Hepatocyte (in vitro differentiated cells): ENCODE measurements at regions not wholly inside any gene's neighbourhood (a gene's known extent, or its start where the extent isn't known, plus 50 kb on each side); places are given as distances from the start of the nearest gene placed in this dataset.

Source experiments
- DNase-seq: peaks from one replicate; pipeline ENCODE4 v3.0.0-alpha.2; 2016; ENCODE audit warnings: low spot score
- H2AFZ ChIP-seq: fragments of 200-600 bp; sonication (generic); 2 replicates; pipeline ENCODE4 v1.6.0; 2016; ENCODE audit warnings: antibody characterized with exemption, mild to moderate bottlenecking
- H3K27ac ChIP-seq: fragments of 200-600 bp; sonication (generic); 2 replicates; pipeline ENCODE4 v1.5.1; 2016; ENCODE audit warnings: mild to moderate bottlenecking
- H3K27me3 ChIP-seq: fragments of 200-600 bp; sonication (generic); 2 replicates; pipeline ENCODE4 v1.6.1; 2016
- H3K36me3 ChIP-seq: fragments of 200-600 bp; sonication (generic); replicated peaks from 2 replicates; pipeline ENCODE4 v1.5.1; 2016; ENCODE audit warnings: low read depth; ENCODE audit not compliant: insufficient read depth
- H3K4me1 ChIP-seq: fragments of 200-600 bp; sonication (generic); 2 replicates; pipeline ENCODE4 v1.5.1; 2016; ENCODE audit warnings: mild to moderate bottlenecking, moderate library complexity; ENCODE audit not compliant: insufficient read depth
- H3K4me2 ChIP-seq: fragments of 200-600 bp; sonication (generic); 2 replicates; pipeline ENCODE4 v1.6.0; 2016
- H3K4me3 ChIP-seq: fragments of 200-600 bp; sonication (generic); 2 replicates; pipeline ENCODE4 v1.5.1; 2016; ENCODE audit warnings: mild to moderate bottlenecking
- H3K79me2 ChIP-seq: fragments of 200-600 bp; sonication (generic); 2 replicates; pipeline ENCODE4 v1.6.0; 2017; ENCODE audit warnings: mild to moderate bottlenecking
- H3K9me2 ChIP-seq: fragments of 200-600 bp; sonication (generic); replicated peaks from 2 replicates; pipeline ENCODE4 v1.6.0; 2017; ENCODE audit warnings: mild to moderate bottlenecking; ENCODE audit not compliant: insufficient read depth
- H3K9me3 ChIP-seq: fragments of 200-600 bp; sonication (generic); 2 replicates; pipeline ENCODE4 v1.5.1; 2016; ENCODE audit warnings: low read depth, mild to moderate bottlenecking
- H4K20me1 ChIP-seq: fragments of 200-600 bp; sonication (generic); 2 replicates; pipeline ENCODE4 v1.6.0; 2016; ENCODE audit warnings: mild to moderate bottlenecking; ENCODE audit not compliant: insufficient read depth, poor library complexity, severe bottlenecking
- CTCF ChIP-seq: fragments of 200-600 bp; sonication (generic); IDR thresholded peaks from 2 replicates; pipeline ENCODE4 v1.5.1; 2016; ENCODE audit warnings: antibody characterized with exemption, mild to moderate bottlenecking; ENCODE audit not compliant: poor library complexity
- EZH2 ChIP-seq: fragments of 200-600 bp; sonication (generic); IDR thresholded peaks from 2 replicates; pipeline ENCODE4 v1.6.1; 2016; ENCODE audit warnings: antibody characterized with exemption, mild to moderate bottlenecking, borderline replicate concordance
- EZH2phosphoT487 ChIP-seq: fragments of 200-600 bp; sonication (generic); IDR thresholded peaks from one replicate; pipeline ENCODE4 v1.6.1; 2018; ENCODE audit warnings: antibody characterized with exemption, mild to moderate bottlenecking, low read depth, moderate library complexity; ENCODE audit not compliant: unreplicated experiment, severe bottlenecking
- WGBS: methylation state at CpG from one replicate; pipeline ENCODE4 v1.1.6; 2016; ENCODE audit warnings: low lambda C conversion rate; ENCODE audit errors: missing lambda C conversion rate; 5-methylcytosine and 5-hydroxymethylcytosine counted together

- no peak for DNase-seq
- H3K79me2 ChIP-seq = no peaks in the 10 kb centered on the region
- H2AFZ ChIP-seq = no peak overlapping the region
- 77% methylated on average over 4 of the region's 4 CpGs for WGBS
- H3K27ac ChIP-seq = no peak overlapping the region
- H4K20me1 ChIP-seq = no peaks in the 10 kb centered on the region
- H3K4me1 ChIP-seq = no peaks in the 10 kb centered on the region
- H3K9me3 ChIP-seq = no peaks in the 10 kb centered on the region
- no peaks in the 10 kb centered on the region for H3K27me3 ChIP-seq
- H3K4me3 ChIP-seq = no peak overlapping the region
- no peak overlapping the region for H3K4me2 ChIP-seq
- no peaks in the 10 kb centered on the region for H3K9me2 ChIP-seq
- no peaks in the 10 kb centered on the region for H3K36me3 ChIP-seq
- no peak for TF ChIP-seq CTCF
- TF ChIP-seq EZH2phosphoT487 = no peak
- TF ChIP-seq EZH2 = no peak
These were observed 1041.5 kb downstream of the AACS start for GRCh38 chr12:126106706-126107105.

DNA sequence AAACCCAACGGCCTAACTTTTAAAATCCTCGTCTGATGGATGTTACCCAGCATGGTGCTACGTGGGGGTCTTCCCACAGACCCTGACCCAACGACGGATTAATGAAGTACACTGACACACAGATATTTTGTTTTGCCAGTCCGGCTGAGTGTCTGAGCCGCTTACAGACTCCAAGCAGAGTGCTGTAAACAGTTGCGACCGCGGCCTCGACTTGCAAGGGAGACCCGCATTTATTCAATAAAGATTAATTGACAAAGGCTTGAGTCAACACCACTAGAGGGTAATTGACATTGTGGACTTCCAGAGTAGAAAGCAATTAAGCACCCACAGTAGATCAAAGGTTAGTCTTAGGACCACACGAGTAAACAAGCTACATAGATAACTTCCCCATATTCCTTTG lies 1042.4 kb downstream of the AACS start:
- Histone ChIP-seq H3K4me2 (no peak overlapping the region), H3K4me1 (no peaks in the 10 kb centered on the region), H4K20me1 (no peaks in the 10 kb centered on the region), H3K4me3 (no peak overlapping the region), H3K36me3 (no peaks in the 10 kb centered on the region), H3K27me3 (no peaks in the 10 kb centered on the region), H2AFZ (no peak overlapping the region), H3K9me2 (no peaks in the 10 kb centered on the region), H3K79me2 (no peaks in the 10 kb centered on the region), H3K27ac (no peak overlapping the region), H3K9me3 (no peaks in the 10 kb centered on the region)
- WGBS = 46% methylated on average over 13 of the region's 13 CpGs
- no peak for TF ChIP-seq EZH2phosphoT487
- no peak for TF ChIP-seq EZH2
- TF ChIP-seq CTCF = no peak
- DNase-seq = no peak

- H2AFZ ChIP-seq = no peak overlapping the region
- H3K9me2 ChIP-seq = no peaks in the 10 kb centered on the region
- no peaks in the 10 kb centered on the region for H3K9me3 ChIP-seq
- no peak overlapping the region for H3K4me3 ChIP-seq
- no peak for DNase-seq
- no peak overlapping the region for H3K27ac ChIP-seq
- H4K20me1 ChIP-seq = no peaks in the 10 kb centered on the region
- H3K4me1 ChIP-seq = no peaks in the 10 kb centered on the region
- no peaks in the 10 kb centered on the region for H3K79me2 ChIP-seq
- H3K4me2 ChIP-seq = no peak overlapping the region
- WGBS = 13% methylated on average over 3 of the region's 3 CpGs
- H3K27me3 ChIP-seq = no peaks in the 10 kb centered on the region
- H3K36me3 ChIP-seq = no peaks in the 10 kb centered on the region
- TF ChIP-seq EZH2phosphoT487 (no peak), CTCF (no peak), EZH2 (no peak)
These were observed 1043.0 kb downstream of the AACS start for GRCh38 chr12:126108247-126108646.

- no peaks in the 10 kb centered on the region for H3K4me1 ChIP-seq
- TF ChIP-seq CTCF = no peak
- no peak overlapping the region for H2AFZ ChIP-seq
- no peaks in the 10 kb centered on the region for H3K9me2 ChIP-seq
- H3K27ac ChIP-seq = no peak overlapping the region
- H3K4me2 ChIP-seq = no peak overlapping the region
- H4K20me1 ChIP-seq = no peaks in the 10 kb centered on the region
- H3K79me2 ChIP-seq = no peaks in the 10 kb centered on the region
- no peak for DNase-seq
- no peaks in the 10 kb centered on the region for H3K36me3 ChIP-seq
- H3K27me3 ChIP-seq = no peaks in the 10 kb centered on the region
- H3K4me3 ChIP-seq = no peak overlapping the region
- 100% methylated on average over 1 of the region's 1 CpG for WGBS
- no peaks in the 10 kb centered on the region for H3K9me3 ChIP-seq
These were observed 1046.9 kb downstream of the AACS start for GRCh38 chr12:126112141-126112540.
